GM18507 (cell line): ENCODE measurements at regions not wholly inside any gene's neighbourhood (a gene's known extent, or its start where the extent isn't known, plus 50 kb on each side); places are given as distances from the start of the nearest gene placed in this dataset.

Experiments
- DNase-seq: peaks from one replicate; pipeline ENCODE4 v3.0.0; 2011; ENCODE audit warnings: low read depth; ENCODE audit not compliant: insufficient read length; ENCODE audit errors: extremely low spot score
- FAIRE-seq: peaks from 2 replicates; lab custom pipeline; 2011; peaks lifted over from hg19 to GRCh38; lab: Jason Lieb, UNC

DNA sequence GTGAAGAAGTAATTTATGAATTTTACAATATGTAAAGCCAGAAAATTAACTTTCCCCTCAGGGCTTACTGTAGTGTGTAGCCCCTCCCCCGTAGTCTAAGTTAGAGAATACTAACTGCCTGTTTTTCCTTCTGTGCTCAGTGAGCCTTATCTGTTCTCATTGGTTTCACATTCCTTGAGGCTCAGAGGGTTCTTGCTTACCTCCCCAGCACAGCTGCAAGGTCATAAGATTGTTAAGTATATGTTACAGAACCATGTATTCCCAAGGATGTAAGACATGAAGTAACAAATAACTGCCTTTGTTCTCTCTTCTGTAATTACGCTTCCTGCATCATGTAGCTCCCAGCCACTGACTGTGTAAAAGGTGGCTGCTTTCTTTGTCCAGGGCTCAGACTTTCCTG is 1351.1 kb downstream of the TMEM121 start:
- no peak for DNase-seq
- peak; percentile 26 for FAIRE-seq

DNA sequence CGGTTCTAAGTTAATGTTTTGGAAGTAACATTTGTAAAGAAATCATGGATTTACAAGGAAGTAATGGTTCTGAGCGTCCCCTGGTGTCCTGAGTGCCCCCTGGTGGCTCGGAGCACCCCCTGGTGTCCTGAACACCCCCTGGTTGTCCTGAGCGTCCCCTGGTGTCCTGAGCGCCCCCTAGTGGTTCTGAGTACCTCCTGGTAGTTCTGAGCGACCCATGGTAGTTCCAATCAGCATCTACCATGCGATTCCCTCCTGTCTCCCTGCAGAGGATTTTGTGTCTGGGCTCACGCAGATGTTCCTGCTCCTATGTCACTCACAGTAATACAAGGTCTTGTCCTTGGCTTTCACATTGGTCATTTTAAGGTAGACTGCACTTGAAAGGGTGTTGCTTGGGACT is 1352.9 kb downstream of the TMEM121 start:
- FAIRE-seq (peak; percentile 62), DNase-seq (no peak)

DNA sequence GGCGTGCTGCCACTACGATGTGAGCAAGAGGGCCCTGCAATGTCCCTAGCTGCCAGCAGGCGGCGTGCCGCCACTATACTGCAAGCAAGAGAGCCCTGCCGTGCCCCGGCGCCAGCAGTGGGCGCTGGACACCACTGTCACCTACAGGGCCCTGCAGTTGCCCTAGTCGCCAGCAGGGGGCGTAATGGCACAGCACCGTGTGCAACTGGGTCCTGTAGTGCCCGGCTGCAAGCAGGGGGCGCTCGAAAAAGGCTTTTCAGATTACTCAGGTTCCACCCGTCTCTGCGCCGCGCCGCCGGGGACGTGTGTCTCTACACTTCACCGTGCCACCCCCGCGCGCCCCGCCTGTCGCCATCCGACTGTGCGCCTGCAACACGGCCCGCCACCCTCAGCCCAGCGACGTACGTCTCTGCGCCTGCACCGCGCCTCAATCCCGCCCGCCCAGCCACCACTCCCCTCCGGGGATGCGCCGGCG is 1356.9 kb downstream of the TMEM121 start:
- DNase-seq (no peak), FAIRE-seq (no peak)
